Neural cell (in vitro differentiated cells): ENCODE measurements at regions not wholly inside any gene's neighbourhood (a gene's known extent, or its start where the extent isn't known, plus 50 kb on each side); places are given as distances from the start of the nearest gene placed in this dataset.

Experiments
- CTCF ChIP-seq: fragments of 450-650 bp; IDR thresholded peaks from 2 replicates; pipeline ENCODE4 v1.5.1; 2014; ENCODE audit warnings: antibody characterized with exemption, mild to moderate bottlenecking, moderate library complexity; ENCODE audit not compliant: poor library complexity, severe bottlenecking
- POLR2AphosphoS5 ChIP-seq: IDR thresholded peaks from 2 replicates; pipeline ENCODE4 v1.6.1; 2012
- REST ChIP-seq: IDR thresholded peaks from 2 replicates; pipeline ENCODE4 v1.6.1; 2012; ENCODE audit warnings: borderline replicate concordance

GRCh38 chr15:56804279-56804678, 71.0 kb upstream of the ZNF280D start:
- no peak for TF ChIP-seq REST
- TF ChIP-seq POLR2AphosphoS5, result no peak
- no peak for TF ChIP-seq CTCF
